ENCODE measurements at regions not wholly inside any gene's neighbourhood (a gene's known extent, or its start where the extent isn't known, plus 50 kb on each side); places are given as distances from the start of the nearest gene placed in this dataset.
"Not testable (repeated sequence)": the region's sequence is repeated elsewhere in the genome, so short reads cannot be mapped to it uniquely, and the experiment has no call there.

DNA sequence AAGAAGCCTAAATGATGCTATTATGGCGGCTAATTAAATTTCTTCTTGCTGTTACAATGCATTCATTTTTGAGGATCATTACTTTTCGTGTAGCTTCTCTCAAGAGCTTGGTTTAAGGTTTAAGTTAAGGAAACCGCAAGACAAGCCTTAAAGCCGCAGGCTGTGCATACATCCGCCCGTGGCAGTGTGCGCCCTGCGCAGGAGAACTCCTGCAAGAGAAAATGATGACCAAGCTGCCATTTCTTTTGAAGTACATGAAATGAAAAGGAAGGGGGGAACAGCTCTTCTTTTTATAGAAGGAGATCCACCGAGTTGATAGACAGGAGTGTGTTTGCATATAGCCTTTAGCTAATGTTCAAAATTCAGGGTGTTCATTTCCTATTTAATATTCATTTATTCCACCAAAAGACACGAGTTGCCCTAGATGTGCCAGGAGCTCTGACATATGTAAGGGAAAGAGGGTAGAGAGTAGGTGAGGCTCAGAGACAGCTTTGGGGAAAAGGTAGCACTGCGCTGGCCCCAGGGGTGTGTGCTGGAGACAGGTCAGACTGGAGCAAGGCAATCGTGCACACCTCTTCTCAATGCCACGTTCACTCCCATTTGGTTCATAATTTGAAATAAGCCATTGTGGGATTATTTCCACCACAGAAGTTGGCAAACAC lies 112.1 kb upstream of the LDB2 start:
- DNase-seq: no peak
- in situ Hi-C loops (cut with HindIII; ENCODE audit: low pct_ligation_motif_present, low pct_unique_long_range_greater_than_20kb, low sequenced_read_pairs): no loop called here

DNA sequence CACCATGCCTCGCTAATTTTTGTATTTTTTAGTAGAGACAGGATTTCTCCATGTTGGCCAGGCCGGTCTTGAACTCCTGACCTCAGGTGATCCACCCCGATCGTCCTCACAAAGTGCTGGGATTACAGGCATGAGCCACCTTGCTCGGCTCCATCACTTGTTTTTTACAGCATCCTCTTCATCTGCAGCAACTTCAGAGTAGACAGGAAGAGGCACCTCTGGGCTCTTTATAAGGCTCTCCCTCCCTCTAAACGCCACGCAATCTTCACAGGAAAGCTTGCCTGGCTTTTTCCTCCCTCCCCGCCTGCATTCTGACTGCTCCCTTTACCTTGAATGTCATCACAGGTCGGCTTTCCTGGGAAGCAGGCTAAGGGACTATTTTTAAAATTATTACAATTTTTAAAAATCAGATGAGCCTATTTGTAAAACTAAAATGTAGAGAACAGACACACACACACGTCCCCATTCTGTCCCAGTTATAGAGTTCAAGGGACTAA lies 111.5 kb upstream of the LDB2 start:
- no peak for DNase-seq
- in situ Hi-C loops (cut with HindIII; ENCODE audit: low pct_ligation_motif_present, low pct_unique_long_range_greater_than_20kb, low sequenced_read_pairs): no loop called here

DNA sequence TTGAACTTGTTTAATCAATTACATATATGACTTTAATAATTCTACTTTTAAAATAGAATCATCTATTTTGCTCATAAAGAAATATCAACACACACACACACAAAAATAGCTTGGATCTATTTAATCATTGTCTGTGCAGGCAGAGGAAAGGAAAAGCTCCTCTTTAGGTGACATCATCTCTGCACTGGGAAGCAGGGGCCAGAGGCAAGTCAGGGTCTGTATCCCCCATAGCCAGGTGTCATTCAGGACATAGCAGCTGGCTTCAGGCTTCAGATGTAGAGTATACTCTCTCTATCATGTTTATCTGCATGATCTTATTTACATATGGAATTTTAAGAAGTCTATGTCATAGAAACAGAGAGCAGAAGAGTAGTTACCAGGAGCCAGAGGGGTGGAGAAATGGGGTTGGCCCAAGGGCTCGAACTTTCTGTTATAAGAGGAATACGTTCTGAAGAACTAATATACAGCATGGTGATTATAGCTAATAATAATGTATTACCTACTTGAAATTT lies 110.4 kb upstream of the LDB2 start:
- in situ Hi-C loops (cut with HindIII; ENCODE audit: low pct_ligation_motif_present, low pct_unique_long_range_greater_than_20kb, low sequenced_read_pairs): no loop called here
- DNase-seq: no peak

DNA sequence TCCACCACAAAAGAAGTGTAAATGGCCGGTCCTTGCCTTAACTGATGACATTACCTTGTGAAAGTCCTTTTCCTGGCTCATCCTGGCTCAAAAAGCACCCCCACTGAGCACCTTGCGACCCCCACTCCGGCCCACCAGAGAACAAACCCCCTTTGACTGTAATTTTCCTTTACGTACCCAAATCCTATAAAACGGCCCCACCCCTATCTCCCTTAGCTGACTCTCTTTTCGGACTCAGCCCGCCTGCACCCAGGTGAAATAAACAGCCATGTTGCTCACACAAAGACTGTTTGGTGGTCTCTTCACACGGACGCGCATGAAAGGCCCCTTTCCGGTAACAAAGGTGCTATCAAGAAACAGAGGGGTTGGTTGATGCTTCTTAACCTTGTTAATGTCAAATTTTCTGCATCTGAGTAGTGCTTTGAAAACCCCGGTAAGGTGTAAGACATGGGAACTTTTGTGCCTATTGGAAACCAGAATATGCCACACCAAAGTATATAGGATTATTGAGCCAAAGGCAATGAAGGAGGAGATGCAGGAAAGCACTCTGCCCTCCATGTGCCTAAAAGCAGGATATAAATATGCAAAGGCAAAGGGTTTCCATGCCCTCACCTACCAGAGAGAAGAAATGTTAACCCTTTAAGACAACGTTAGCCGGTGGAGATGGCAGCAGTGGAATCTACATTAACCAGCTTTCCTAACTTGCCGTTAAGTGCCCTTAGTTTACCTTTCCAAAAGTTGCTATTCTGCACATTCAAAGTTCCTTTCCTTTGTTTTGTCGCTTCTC lies 105.4 kb upstream of the LDB2 start:
- DNase-seq; in situ Hi-C loops (cut with HindIII; ENCODE audit: low pct_ligation_motif_present, low pct_unique_long_range_greater_than_20kb, low sequenced_read_pairs): not testable (repeated sequence)

DNA sequence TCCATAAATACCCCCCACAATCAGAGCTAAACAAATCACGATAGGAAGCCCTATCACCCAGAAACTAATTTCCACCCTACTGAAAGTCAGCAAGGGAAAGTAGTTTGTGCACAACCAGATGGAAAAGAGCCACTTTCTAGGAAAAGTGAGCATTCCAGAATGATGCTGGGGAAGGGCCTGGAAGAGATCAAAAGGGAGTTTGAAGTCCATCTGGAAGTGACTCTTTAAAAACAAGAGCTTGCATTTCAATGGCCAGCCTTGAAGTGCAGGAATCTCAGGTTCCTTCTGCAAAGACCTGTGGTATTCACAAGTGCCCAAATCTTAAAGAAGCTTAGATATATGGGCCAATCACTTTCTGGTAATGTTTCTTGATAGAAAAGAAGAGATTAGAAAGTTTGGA lies 97.0 kb upstream of the LDB2 start:
- in situ Hi-C loops (cut with HindIII; ENCODE audit: low pct_ligation_motif_present, low pct_unique_long_range_greater_than_20kb, low sequenced_read_pairs): no loop called here
- no peak for DNase-seq

DNA sequence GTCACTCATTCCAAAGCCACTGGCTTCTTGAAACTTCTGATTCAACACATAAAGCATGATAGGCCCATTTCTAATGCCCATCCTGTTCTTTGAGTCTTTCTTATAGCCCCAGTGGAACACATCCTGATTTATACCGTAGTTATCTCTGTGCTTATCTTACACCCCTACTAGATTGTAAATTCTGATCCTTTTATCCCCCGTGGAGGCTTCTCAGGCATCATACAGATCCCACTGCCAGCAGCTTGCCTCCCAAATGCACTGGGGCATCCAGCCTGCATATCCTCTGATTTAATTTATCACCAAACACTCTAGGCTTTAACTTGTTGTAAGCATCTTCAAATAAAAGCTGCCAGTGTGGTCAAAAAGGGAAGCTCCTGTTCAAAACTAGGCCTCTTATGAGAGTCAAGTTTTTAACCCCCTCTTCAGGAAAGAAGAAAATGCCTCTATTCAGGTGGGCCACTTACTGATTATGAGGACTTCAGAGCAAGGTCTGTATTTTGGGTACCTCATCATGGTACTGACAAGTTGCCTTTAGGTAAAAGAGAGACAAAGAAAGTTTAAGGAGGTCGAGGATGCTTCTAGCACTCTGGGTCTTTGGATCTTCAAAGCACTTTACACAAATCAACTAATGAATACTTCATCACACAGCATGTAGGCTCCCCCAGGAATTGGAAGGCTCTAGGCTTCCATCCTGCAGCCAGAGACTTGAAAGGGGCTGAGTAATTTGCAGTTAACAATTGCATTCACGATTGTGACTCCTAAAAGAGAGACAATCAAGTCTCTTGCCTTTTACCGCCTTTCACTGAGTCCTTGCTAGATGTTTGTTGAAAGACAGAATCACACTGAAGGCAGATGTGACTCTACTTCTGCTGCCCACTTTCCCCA lies 95.8 kb upstream of the LDB2 start:
- in situ Hi-C loops (cut with HindIII; ENCODE audit: low pct_ligation_motif_present, low pct_unique_long_range_greater_than_20kb, low sequenced_read_pairs): no loop called here
- no peak for DNase-seq

DNA sequence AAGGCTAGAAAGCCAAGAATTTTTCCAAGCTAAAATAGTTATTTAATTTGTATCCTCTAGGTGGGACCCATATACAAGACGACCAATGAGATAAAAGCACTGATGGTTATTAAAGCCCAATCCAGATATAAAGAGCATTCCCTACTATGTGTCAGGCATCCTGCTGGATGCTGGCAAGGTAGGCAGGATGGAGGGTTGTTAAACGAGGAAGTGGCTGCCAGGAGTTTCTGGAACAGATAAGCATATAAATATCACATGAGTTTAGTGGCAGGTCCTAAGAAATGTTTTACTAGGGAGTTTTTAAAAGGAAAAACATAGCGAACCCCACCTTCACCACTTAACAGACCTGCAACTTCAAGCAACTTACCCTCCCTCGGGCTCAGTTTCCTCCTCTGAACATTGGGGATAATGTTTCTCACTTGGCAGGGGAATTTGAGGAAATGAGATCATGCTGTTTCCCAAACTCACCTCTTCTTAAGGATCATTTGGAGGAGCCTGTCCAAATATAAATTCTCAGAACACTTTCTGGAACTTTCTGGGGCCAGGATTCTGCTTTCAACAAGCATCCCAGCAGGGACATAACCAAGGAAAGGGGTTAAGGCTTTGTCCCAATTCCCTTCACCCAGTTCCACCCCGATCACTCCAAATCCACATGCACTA lies 94.3 kb upstream of the LDB2 start:
- DNase-seq: no peak
- in situ Hi-C loops (cut with HindIII; ENCODE audit: low pct_ligation_motif_present, low pct_unique_long_range_greater_than_20kb, low sequenced_read_pairs): no loop called here

DNA sequence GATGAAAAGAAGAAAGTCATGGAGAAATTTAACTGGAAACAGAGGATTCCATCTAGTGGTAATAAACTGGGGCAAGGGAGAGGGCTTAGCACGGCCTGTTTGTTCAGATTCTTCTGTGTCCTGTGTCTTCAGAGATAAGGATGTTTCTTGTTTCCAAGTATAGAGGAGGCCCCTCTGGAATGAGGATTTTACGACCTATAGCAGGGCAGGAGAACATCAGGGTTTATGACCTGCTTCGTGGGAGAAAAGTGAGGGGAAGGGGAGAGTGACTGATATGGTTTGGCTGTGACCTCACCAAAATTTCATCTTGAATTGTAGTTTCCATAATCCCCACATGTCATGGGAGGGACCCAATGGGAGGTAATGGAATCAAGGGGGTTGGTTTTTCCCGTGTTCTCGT lies 93.0 kb upstream of the LDB2 start:
- no peak for DNase-seq
- in situ Hi-C loops (cut with HindIII; ENCODE audit: low pct_ligation_motif_present, low pct_unique_long_range_greater_than_20kb, low sequenced_read_pairs): no loop called here

DNA sequence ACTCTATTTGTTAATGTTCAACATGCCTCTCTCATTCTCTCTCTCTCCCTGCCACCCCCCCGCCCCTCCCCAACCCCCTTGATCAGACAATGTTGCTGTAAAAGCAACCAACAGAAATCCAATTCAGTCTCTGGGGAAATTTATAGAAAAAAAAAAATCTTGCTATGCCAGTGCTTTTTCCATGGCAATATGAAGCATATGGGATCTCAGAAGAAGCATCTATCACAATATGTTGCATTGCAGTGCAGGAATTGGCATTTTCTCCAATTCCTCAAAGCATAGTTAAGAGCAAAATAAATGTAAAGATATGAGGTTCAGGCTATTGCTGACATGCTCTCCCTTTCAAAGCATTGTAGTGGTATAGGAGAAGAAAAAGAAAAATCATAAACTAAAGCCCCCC lies 90.9 kb upstream of the LDB2 start:
- in situ Hi-C loops (cut with HindIII; ENCODE audit: low pct_ligation_motif_present, low pct_unique_long_range_greater_than_20kb, low sequenced_read_pairs): no loop called here
- no peak for DNase-seq

DNA sequence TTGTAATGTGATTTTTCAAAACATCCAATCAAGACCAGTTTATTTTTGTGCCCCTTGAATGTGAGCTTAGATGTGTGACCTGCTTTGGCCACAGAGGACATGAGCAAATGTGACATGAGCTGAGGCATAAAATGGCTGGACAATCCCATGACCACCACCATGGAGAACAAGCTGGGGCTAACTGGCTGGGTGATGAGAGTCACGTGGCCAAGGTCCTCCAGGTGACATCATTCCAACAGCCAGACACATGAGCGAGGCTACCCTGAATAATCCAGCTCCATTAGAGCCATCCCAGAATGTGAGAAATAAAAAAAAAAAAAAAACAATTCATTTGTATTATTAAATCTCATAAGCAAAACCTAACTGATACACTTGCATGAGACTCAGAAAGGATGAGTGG lies 90.4 kb upstream of the LDB2 start:
- in situ Hi-C loops (cut with HindIII; ENCODE audit: low pct_ligation_motif_present, low pct_unique_long_range_greater_than_20kb, low sequenced_read_pairs): no loop called here
- no peak for DNase-seq

DNA sequence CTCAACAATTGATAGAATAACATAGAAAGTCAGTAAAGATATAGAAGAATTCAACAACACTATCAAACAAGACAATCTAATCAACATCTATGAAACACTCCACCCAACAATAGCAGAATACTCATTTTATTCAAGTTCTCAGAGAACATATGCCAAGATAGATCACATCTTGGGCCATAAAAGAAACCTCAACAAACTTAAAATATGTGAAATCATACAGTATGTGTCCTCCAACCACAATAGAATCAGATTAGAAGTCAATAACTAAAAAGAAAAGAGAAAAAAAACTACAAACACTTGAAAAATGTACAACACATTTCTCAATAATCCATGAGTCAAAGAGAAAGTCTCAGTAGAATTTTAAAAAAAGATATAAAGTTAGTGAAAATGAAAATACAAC lies 78.6 kb upstream of the LDB2 start:
- in situ Hi-C loops (cut with HindIII; ENCODE audit: low pct_ligation_motif_present, low pct_unique_long_range_greater_than_20kb, low sequenced_read_pairs): no loop called here
- no peak for DNase-seq

DNA sequence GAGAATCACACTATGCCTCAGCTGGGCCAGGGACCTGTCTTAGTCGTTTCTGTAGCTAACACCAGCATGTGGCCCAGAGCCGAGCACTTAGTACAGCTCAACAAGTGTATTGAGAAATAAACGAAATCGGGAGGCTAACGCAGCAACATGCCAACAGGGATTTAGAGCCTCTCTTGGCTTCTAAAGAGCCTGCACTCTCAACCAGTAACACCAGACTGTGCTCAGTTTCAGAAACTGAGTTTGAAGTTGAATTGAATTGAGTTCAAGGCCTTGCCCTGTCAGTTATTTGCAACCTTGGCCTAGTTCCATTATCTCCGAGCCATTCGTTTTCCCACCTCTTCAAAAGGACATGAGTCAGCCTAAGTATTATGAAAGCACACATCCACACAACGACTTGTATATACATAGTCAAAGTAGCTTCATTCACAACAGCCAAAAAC lies 71.3 kb upstream of the LDB2 start:
- in situ Hi-C loops (cut with HindIII; ENCODE audit: low pct_ligation_motif_present, low pct_unique_long_range_greater_than_20kb, low sequenced_read_pairs): no loop called here
- no peak for DNase-seq

DNA sequence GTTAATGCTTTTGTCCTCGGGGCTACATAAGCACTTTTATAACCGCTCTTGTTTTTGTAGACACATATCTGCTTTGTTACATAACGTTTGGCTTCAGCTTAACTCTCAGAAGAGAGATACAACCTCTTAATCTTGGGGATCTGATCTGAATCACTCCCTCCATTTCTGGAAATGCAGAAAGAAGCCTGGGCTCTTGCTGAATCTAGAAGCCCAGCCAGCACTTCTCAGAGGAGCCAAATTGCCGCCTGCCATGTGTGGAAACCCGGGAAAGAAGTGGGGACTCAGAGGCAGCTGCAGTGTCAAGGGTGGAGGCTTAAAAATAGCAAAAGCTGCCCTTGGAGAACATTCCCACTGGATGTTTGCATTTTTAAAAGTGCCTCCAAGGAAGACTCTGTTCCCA lies 69.3 kb upstream of the LDB2 start:
- in situ Hi-C loops (cut with HindIII; ENCODE audit: low pct_ligation_motif_present, low pct_unique_long_range_greater_than_20kb, low sequenced_read_pairs): no loop called here
- DNase-seq: no peak

DNA sequence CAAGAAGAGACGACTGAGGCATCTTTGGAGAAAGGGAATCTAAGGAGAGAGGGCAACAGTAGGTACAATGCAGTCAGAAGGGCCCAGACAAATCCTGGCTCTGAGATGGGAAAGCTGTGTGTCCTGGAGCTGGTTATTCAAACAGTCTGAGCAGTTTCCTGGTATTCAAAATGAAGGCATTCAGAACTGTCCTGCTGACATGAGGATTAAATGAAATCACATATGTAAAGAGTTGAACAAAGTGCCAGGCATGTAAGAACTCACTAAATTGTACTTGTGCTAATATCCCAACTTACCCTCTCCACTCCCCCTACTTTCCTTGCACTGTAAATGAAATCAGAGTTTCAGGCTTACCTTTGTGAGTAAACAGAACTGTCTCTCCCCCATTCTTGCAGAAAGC lies 60.9 kb upstream of the LDB2 start:
- no peak for DNase-seq
- in situ Hi-C loops (cut with HindIII; ENCODE audit: low pct_ligation_motif_present, low pct_unique_long_range_greater_than_20kb, low sequenced_read_pairs): no loop called here

DNA sequence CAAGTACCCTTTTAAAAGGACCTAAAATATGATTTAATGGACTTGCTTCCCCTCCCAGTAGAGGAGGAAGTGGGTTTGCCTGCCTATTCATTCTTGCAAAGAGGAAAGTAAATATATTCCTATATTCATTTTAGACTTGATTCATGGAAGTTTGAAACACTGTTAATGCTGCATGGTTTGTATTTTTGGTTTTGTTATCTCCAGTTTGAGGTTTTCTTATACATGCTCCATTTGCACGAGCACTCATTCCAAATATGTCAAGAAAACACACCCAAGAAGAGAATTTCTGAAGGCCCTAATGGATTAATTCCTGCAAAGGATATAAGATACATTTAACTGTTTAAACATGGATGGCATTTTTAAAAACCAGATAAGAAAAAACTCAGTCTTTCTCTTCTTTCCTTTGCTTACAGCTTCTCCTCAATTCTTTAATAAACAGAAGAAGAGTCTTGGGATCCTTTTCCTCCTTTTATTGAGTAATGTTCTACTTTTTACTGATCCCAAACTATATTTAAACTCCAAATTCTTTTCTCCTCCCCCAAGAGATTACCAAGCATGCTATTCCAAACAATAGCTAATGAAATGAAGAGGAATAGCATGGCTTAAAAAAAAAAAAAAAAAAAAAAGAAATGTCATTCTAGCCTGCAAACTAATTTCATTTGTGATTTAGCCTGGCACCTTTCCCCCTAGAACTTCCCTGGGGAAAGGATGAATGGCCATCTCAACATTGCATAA lies 54.6 kb upstream of the LDB2 start:
- in situ Hi-C loops (cut with HindIII; ENCODE audit: low pct_ligation_motif_present, low pct_unique_long_range_greater_than_20kb, low sequenced_read_pairs): no loop called here
- DNase-seq: no peak

DNA sequence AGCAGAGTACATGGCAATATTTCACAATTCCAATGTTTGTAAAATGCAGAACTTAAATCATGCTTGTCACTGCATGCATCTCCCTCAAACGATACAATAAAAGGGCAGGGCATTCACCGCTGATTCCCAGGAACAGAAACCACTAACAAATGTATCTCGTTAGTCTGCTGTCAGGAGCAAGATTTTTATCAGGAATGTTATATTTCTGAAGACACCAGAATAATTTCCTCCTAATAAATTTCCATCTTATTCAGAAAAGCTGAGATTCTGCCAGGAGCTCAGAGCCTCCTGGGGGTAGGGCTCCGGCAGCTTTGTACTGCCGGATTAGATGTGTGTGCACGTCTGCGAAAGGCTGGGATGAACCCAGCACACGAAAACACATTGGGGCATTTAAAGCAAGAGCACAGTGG lies 54.0 kb upstream of the LDB2 start:
- in situ Hi-C loops (cut with HindIII; ENCODE audit: low pct_ligation_motif_present, low pct_unique_long_range_greater_than_20kb, low sequenced_read_pairs): no loop called here
- no peak for DNase-seq
